Stimulated activated CD8-positive, alpha-beta memory T cell treated with anti-CD3 and anti-CD28 coated beads, Interleukin-12 subunit alpha, Interleukin-12 subunit beta, amount 100 ng/mL, for 4 hours (primary cell): ENCODE measurements at regions not wholly inside any gene's neighbourhood (a gene's known extent, or its start where the extent isn't known, plus 50 kb on each side); places are given as distances from the start of the nearest gene placed in this dataset.

Experiments used
- DNase-seq: peaks from one replicate; pipeline ENCODE4 v3.0.0-alpha.2; 2020; ENCODE audit warnings: low read depth

GRCh38 chr20:60804240-60804917 is 447.7 kb upstream of the CDH4 start:
- no peak for DNase-seq

- DNase-seq, result no peak
These were observed 447.0 kb upstream of the CDH4 start for GRCh38 chr20:60804918-60805630.

- DNase-seq, result no peak
These were observed 445.7 kb upstream of the CDH4 start for GRCh38 chr20:60806354-60806753.

- no peak for DNase-seq
These were observed 445.2 kb upstream of the CDH4 start for GRCh38 chr20:60806824-60807223.

GRCh38 chr20:60808003-60808672 is 443.9 kb upstream of the CDH4 start:
- DNase-seq, result no peak

DNA sequence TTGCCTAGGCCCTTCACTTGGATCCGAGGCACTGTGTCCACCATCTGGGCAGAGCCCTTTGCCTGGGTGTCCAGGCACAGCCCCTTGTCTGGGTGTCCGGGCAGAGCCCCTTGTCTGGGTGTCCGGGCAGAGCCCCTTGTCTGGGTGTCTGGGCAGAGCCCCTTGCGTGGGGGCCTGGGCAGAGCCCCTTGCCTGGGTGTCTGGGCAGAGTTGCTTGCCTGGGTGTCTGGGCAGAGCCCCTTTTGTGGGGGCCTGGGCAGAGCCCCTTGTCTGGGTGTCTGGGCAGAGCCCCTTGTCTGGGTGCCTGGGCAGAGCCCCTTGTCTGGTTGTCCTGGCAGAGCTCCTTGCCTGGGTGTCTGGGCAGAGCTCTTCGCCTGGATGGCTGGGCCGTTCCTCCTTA is 443.4 kb upstream of the CDH4 start:
- DNase-seq, result no peak

DNA sequence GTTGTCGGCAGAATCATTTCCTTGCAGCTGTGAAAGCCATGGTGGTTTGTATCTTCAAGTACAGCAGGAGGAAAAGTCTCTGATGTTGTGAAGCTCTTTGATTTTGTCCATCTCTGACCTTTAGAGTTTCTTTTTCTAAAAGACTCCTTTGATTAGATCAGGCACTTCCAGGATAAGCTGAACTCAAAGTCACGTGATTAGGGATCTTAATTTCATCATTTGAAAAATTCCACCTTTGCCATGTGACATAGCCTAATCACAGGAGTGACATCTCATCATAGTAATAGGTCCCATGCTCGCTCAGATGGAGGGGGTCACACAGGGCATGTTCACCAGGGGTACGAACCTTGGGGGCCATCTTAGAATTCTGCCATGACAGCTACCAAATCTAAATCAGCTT is 441.5 kb upstream of the CDH4 start:
- no peak for DNase-seq

- no peak for DNase-seq
These were observed 439.5 kb upstream of the CDH4 start for GRCh38 chr20:60812561-60812960.

- DNase-seq, result no peak
These were observed 439.0 kb upstream of the CDH4 start for GRCh38 chr20:60813066-60813465.

- DNase-seq, result no peak
These were observed 436.4 kb upstream of the CDH4 start for GRCh38 chr20:60815656-60816055.

GRCh38 chr20:60816901-60817300 is 435.2 kb upstream of the CDH4 start:
- DNase-seq, result no peak

- no peak for DNase-seq
These were observed 434.2 kb upstream of the CDH4 start for GRCh38 chr20:60817891-60818290.

GRCh38 chr20:60819511-60819910 is 432.6 kb upstream of the CDH4 start:
- DNase-seq, result no peak

- DNase-seq, result no peak
These were observed 431.9 kb upstream of the CDH4 start for GRCh38 chr20:60820149-60820548.

DNA sequence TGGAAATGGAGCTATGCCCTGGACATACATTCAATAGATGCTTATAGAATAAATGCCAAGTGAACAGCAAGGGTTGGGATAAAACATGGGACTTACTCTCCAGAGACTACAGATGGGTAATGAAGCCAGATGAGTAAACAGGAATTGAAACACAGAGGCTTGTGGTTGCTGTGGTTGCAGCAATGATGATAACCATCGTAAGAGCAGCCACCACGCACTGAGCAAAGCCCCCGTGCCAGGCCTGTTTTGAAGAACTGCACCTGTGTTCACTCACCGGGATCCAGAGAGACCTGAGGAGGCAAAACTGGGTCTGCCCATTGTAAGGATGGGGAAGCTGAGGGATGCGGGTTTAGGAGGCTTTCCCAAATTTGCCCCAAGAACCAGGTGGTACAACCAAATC is 431.1 kb upstream of the CDH4 start:
- no peak for DNase-seq

- no peak for DNase-seq
These were observed 429.1 kb upstream of the CDH4 start for GRCh38 chr20:60822699-60823607.

DNA sequence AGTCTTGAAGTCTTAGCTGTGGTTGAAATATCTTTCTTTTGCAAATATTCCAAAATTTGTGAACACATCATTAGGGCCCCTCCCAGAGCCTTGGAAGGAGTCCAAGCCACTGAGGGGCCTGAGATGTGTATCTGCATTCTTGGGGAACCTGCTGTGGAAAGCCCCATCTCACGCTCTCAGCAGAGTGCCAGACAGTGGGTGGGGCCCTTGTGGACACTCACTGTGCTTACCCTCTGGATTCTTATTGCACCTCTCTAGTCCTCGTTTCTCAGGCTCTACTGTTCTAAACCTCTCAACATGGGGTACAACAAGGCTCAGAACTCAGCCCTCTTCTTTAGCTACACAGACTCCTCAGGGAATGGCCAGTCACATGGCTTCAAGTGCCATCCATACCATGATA is 416.2 kb upstream of the CDH4 start:
- no peak for DNase-seq

GRCh38 chr20:60837173-60837770 is 414.8 kb upstream of the CDH4 start:
- no peak for DNase-seq

- DNase-seq, result no peak
These were observed 413.8 kb upstream of the CDH4 start for GRCh38 chr20:60838297-60838696.

DNA sequence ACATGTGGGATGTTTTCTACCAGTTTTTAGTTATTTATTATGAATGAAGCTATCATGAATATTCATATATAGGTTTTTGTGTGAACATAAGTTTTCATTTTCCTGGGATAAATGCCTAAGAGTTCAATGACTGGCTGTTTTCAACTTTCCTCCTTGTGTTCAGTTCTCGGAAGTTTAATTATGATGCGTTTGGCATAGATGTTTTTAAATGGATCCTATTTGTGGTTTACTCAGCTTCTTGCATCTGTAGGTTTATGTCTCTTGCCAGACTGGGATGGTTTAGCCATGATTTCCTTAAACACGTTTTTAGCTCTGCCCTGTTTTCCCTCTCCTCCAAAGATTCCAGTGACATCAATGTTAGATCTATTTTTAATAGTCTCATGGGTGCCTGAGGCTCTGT is 411.1 kb upstream of the CDH4 start:
- DNase-seq, result no peak

- no peak for DNase-seq
These were observed 406.9 kb upstream of the CDH4 start for GRCh38 chr20:60845146-60845545.
